SKM-1 (cell line): ENCODE measurements at regions not wholly inside any gene's neighbourhood (a gene's known extent, or its start where the extent isn't known, plus 50 kb on each side); places are given as distances from the start of the nearest gene placed in this dataset.
"Not testable (repeated sequence)": the region's sequence is repeated elsewhere in the genome, so short reads cannot be mapped to it uniquely, and the experiment has no call there.

Experiments
- DNase-seq: peaks from one replicate; lab custom pipeline; 2025; ENCODE audit not compliant: unreplicated experiment; lab: John Stamatoyannopoulos, UW

DNA sequence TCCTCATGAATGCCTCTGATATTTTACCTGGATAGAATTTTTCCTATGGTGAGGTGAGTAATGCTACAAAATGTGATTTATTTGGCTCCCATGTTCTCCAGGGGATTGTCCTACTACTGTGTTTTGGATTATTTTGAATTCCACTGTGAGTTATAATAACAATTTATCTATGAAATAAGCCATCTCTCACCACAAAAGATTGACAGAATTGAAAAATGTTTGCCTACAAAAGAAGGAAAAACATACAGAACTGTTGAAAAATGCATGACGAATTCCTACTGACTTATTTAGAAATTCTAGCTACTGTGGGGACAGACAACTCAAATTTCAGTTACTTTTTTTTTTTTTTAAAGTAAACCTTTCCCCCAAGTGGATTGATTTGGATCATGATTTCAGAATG is 463.7 kb upstream of the GRIN3A start:
- DNase-seq: no peak

DNA sequence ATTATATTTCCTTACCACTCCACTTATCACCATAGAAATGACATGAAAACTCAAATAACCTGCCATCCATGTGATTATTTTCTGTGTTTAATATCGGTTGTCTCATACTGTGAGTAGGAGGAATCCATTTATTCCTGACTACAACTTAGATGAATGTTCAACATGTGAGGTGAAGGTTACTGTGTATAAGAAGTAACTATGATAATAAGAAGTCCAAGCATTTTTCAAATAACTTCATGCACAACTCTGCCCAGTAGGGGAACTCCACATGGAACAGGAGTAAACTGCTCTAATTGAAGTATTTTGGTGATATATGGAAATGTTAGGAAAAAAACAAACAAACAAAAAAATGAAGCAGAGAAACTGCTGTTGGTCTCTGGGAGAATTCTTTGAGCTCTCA is 447.5 kb upstream of the GRIN3A start:
- no peak for DNase-seq

DNA sequence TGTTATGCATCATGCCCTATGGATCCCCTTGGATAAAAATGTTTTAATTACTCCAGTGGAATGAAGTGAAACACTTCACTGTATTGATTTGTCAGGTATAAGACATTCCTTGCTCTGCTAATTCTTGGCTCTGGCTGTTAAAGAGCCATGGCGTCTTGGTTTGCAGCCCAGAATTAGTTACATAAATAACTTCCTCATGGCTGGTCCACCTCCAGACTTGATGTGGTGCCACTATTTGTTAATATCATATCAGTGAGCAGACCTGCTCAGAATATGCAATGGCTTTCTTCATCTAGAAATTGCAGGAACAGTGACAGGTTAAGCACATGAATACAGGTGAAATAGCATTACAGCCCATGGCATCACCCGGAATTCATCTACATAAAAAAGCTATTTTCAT is 446.9 kb upstream of the GRIN3A start:
- no peak for DNase-seq

DNA sequence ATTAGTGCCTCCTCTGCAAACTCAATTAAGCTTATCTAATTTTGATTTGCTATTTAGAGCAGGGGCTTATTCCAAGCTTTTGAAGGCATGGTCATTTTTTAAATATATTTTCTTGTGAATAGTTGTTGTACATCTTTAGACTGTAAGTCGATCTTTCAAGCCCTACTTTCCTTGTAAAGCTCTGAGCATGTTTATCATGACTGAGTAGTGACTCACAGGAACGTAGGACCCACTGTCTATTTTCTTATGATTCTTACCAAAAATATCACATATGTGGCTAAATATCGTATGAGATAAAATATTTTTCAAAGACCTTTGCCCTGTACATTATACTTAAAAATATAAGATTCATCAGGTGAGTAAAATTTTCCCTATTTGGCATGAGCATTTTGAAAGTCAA is 440.4 kb upstream of the GRIN3A start:
- no peak for DNase-seq

GRCh38 chr9:102174202-102174601 is 435.8 kb upstream of the GRIN3A start:
- DNase-seq: not testable (repeated sequence)

DNA sequence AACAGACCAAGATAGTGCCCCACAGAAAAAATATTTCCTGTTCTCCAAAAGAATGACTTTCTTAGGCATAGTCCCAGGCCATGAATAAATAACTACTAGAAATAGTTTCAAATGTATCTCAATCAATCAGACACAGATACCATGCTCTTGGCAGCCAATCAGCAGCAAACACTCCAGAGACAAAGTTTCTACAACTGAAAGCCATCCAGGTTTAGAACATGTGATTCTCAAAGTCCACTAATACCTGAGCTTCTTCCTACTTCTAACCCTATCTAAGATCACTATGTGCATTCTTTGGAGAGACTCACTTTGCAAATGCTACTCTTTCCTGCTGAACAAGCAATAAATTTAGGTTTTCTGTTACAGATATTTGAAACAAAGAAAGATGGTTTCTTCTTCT is 425.8 kb upstream of the GRIN3A start:
- DNase-seq: no peak

GRCh38 chr9:102153081-102153480 is 414.6 kb upstream of the GRIN3A start:
- not testable (repeated sequence) for DNase-seq

GRCh38 chr9:102135768-102136167 is 397.3 kb upstream of the GRIN3A start:
- DNase-seq: no peak

DNA sequence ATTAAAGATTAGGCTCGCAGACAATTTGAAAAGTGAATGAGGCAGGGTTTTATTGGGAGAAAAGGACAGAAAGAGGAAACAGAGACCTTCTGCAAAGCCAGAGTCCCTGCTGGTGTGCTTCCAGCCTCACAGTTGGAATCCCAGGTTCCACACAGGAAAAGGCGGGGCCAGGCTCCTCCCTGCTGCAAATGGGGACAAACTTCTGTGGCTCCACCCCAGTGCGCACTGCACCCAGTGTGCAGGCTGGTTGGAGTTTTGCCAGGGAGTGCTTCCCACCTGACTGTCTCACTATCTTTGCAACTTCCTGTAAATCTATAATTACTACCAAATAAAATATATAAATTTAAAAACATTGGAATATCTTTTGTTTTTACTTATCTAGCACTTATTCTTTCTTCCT is 386.0 kb upstream of the GRIN3A start:
- DNase-seq: no peak

- no peak for DNase-seq
Observed at GRCh38 chr9:102114557-102114956, 376.1 kb upstream of the GRIN3A start.

DNA sequence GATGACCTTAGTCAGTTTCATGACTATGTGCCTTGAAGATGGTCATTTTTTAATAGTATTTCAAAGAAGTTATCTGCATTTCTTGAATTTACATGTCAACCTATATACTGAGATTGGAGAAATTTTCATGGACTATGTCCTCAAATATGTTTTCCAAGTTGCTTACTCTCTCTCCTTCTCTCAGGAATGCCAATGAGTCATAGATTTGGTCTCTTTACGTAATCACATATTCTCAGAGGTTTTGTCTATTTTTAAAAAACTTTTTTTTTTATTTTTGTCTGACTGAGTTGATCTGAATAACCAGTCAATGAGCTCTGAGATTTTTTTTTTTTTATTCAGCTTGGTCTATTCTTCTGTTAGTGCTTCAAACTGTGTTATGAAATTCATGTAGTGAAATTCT is 374.7 kb upstream of the GRIN3A start:
- DNase-seq: no peak

DNA sequence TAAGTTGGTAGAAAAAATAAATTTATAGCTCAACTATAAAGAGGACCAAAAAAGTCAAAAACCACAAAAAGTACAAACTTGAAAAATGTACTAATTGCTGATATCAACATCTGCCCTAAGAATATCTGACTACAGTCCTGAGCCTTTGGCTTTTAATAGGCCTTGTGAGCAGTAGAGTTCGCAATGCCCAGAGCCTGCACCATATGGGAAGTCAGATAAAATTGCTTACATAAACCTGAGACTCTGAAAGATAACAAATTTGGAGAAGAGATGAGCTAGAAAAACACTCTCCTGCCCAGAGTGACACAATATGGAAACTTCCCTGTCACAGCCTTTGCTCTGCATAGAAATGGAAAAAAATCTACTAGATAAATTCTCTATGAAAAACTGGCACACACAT is 368.0 kb upstream of the GRIN3A start:
- DNase-seq: no peak

GRCh38 chr9:102101723-102102122 is 363.3 kb upstream of the GRIN3A start:
- no peak for DNase-seq

GRCh38 chr9:102087141-102087540 is 348.7 kb upstream of the GRIN3A start:
- no peak for DNase-seq

DNA sequence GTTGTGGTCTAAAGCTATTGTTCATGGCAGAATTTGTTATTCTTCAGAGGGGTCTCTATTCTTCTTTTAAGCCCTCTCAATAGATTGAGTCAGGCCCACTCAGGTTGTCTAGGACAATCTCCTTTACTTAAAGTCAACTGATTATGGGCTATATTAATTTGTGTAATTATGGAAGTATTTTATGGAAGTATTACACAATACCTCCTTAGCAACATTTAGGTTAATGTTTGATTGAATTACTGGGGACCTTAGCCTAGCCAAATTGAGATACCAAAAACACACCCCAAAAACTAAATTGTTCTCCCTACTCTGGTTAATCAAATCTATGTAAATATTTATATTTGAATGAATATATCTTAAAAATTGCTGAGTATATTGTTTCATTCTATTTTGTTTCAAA is 347.1 kb upstream of the GRIN3A start:
- no peak for DNase-seq

GRCh38 chr9:102072059-102072764 is 333.8 kb upstream of the GRIN3A start:
- no peak for DNase-seq

- DNase-seq: no peak
Observed at GRCh38 chr9:102069969-102070368, 331.5 kb upstream of the GRIN3A start.

DNA sequence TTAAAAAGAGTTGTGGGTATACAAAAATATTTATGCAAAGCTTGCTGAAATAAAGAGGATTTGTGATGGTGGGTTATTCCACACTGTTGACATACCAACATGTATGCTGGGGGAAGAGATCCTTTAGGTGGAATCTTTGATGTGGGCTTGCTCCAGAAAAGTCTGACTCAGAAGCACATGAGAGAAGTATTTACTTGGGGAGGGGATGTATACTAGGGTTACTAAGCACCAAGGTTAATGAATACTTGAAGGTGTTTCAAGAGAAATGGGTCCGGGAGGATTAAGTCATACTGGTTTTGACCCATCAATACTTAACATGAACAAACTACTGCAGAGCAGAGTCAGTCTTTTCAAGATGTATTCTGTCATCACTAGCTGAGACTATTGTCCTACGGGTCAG is 316.4 kb upstream of the GRIN3A start:
- no peak for DNase-seq

- DNase-seq: no peak
Observed at GRCh38 chr9:102049586-102050246, 311.3 kb upstream of the GRIN3A start.

DNA sequence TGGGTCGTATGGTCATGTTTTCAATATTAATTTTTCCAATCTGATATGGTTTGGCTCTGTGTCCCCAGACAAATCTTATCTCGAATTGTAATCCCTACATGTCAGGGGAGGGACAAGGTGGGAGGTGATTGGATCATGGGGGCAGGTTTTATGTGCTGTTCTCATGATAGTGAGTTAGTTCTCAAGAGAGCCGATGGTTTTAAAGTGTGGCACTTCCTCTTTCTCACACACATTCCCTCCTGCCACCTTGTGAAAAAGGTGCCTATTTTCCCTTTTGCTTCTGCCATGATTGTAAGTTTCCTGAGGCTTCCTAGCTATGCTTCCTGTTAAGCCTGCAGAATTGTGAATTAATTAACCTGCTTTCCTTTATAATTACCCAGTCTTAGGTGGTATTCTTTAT is 309.1 kb upstream of the GRIN3A start:
- no peak for DNase-seq

DNA sequence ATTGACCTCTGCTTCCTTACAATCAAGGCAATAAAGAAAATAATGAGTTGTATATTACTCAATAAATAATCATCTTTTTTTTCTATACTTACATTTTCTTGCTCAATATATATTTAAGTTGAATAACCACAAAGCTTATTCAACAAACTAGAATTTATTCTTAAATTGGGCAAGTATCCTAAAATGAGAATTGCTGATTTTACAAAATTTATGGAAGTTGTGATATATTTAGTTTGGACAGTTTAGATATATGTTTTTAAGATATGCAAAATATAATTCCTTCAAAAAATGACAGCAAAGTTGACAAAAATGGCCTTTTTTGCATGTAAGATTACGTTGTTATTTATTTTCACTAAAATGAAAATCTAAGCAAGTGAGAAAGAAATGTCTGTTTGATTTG is 305.7 kb upstream of the GRIN3A start:
- DNase-seq: no peak

- no peak for DNase-seq
Observed at GRCh38 chr9:102038006-102038405, 299.6 kb upstream of the GRIN3A start.

DNA sequence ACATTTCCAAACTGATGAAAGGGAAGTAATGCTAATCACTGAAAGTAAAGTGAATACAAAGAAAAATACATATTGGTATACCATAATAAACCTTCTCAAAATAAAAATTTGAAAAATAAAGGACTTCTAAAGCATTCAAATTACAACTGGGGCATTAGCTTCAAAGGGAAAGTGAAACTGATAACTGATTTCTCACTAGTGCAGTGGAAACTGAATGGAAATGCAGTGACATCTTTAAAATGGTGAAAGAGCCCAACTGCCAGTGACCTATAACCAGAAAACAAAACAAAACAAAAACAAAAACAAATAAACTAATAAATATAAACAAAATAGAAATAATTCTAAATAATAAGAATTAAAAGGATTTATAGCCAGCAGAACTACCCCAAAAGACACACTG is 297.5 kb upstream of the GRIN3A start:
- no peak for DNase-seq
